ENCODE measurements at regions not wholly inside any gene's neighbourhood (a gene's known extent, or its start where the extent isn't known, plus 50 kb on each side); places are given as distances from the start of the nearest gene placed in this dataset.

- no peaks in the 10 kb centered on the region for H3K27me3 ChIP-seq (ENCODE audit: control insufficient read depth, insufficient read depth, low read length)
- DNase-seq, result no peak
- no peaks in the 10 kb centered on the region for H3K36me3 ChIP-seq (replicated peaks; ENCODE audit: control insufficient read depth, insufficient read depth, low read length)
- H3K4me3 ChIP-seq (ENCODE audit: insufficient read depth, low read depth, low read length), result no peak overlapping the region
Observed at GRCh38 chr6:166877906-166878305, 78.4 kb downstream of the RNASET2 start.

- no peak overlapping the region for H3K4me3 ChIP-seq (ENCODE audit: insufficient read depth, low read depth, low read length)
Observed at GRCh38 chr6:166877349-166877748, 79.0 kb downstream of the RNASET2 start.

GRCh38 chr6:166872531-166873009, 83.8 kb downstream of the RNASET2 start:
- peak; percentile 69 for DNase-seq
- no peaks in the 10 kb centered on the region for H3K27me3 ChIP-seq (ENCODE audit: control insufficient read depth, insufficient read depth, low read length)
- H3K36me3 ChIP-seq (replicated peaks; ENCODE audit: control insufficient read depth, insufficient read depth, low read length), result no peaks in the 10 kb centered on the region
- no peak overlapping the region for H3K4me3 ChIP-seq (ENCODE audit: insufficient read depth, low read depth, low read length)

More at GRCh38 chr6:166877349-166877748, 79.0 kb downstream of the RNASET2 start:
- no peak for DNase-seq
- H3K36me3 ChIP-seq (replicated peaks; ENCODE audit: control insufficient read depth, insufficient read depth, low read length), result no peaks in the 10 kb centered on the region
- H3K27me3 ChIP-seq (ENCODE audit: control insufficient read depth, insufficient read depth, low read length), result no peaks in the 10 kb centered on the region

GRCh38 chr6:166870602-166871208, 85.6 kb downstream of the RNASET2 start:
- Histone ChIP-seq H3K27me3 (ENCODE audit: control insufficient read depth, insufficient read depth, low read length) (no peaks in the 10 kb centered on the region), H3K36me3 (replicated peaks; ENCODE audit: control insufficient read depth, insufficient read depth, low read length) (no peaks in the 10 kb centered on the region), H3K4me3 (ENCODE audit: insufficient read depth, low read depth, low read length) (no peak overlapping the region)
- no peak for DNase-seq

GRCh38 chr6:166866839-166867637, 89.3 kb downstream of the RNASET2 start:
- no peak for DNase-seq
- Histone ChIP-seq H3K4me3 (ENCODE audit: insufficient read depth, low read depth, low read length) (no peak overlapping the region), H3K36me3 (replicated peaks; ENCODE audit: control insufficient read depth, insufficient read depth, low read length) (no peaks in the 10 kb centered on the region), H3K27me3 (ENCODE audit: control insufficient read depth, insufficient read depth, low read length) (peaks cover 9% of the 10 kb centered on the region; the same call in 1 of the 2 replicates)

- no peak overlapping the region for H3K4me3 ChIP-seq (ENCODE audit: insufficient read depth, low read depth, low read length)
- H3K27me3 ChIP-seq (ENCODE audit: control insufficient read depth, insufficient read depth, low read length), result peaks cover 15% of the 10 kb centered on the region; the same call in 1 of the 2 replicates
Observed at GRCh38 chr6:166864333-166864732, 92.0 kb downstream of the RNASET2 start.

GRCh38 chr6:166862978-166863530, 93.3 kb downstream of the RNASET2 start:
- no peak for DNase-seq
- H3K4me3 ChIP-seq (ENCODE audit: insufficient read depth, low read depth, low read length), result peak overlapping the region; percentile 59
- H3K36me3 ChIP-seq (replicated peaks; ENCODE audit: control insufficient read depth, insufficient read depth, low read length), result no peaks in the 10 kb centered on the region
- H3K27me3 ChIP-seq (ENCODE audit: control insufficient read depth, insufficient read depth, low read length), result peaks cover 15% of the 10 kb centered on the region; the same call in 1 of the 2 replicates

More at GRCh38 chr6:166864333-166864732, 92.0 kb downstream of the RNASET2 start:
- H3K36me3 ChIP-seq (replicated peaks; ENCODE audit: control insufficient read depth, insufficient read depth, low read length), result no peaks in the 10 kb centered on the region
- no peak for DNase-seq

GRCh38 chr6:166862287-166862977, 93.9 kb downstream of the RNASET2 start:
- H3K4me3 ChIP-seq (ENCODE audit: insufficient read depth, low read depth, low read length), result peak overlapping the region; percentile 59
- H3K27me3 ChIP-seq (ENCODE audit: control insufficient read depth, insufficient read depth, low read length), result peaks cover 15% of the 10 kb centered on the region; the same call in 1 of the 2 replicates
- DNase-seq, result peak; percentile 91

GRCh38 chr6:166861961-166862286, 94.4 kb downstream of the RNASET2 start:
- H3K27me3 ChIP-seq (ENCODE audit: control insufficient read depth, insufficient read depth, low read length), result peaks cover 15% of the 10 kb centered on the region; the same call in 1 of the 2 replicates
- no peak for DNase-seq
- peak overlapping the region; percentile 59 for H3K4me3 ChIP-seq (ENCODE audit: insufficient read depth, low read depth, low read length)
- no peaks in the 10 kb centered on the region for H3K36me3 ChIP-seq (replicated peaks; ENCODE audit: control insufficient read depth, insufficient read depth, low read length)

More at GRCh38 chr6:166862287-166862977, 93.9 kb downstream of the RNASET2 start:
- no peaks in the 10 kb centered on the region for H3K36me3 ChIP-seq (replicated peaks; ENCODE audit: control insufficient read depth, insufficient read depth, low read length)

GRCh38 chr6:166861304-166861703, 95.0 kb downstream of the RNASET2 start:
- Histone ChIP-seq H3K36me3 (replicated peaks; ENCODE audit: control insufficient read depth, insufficient read depth, low read length) (no peaks in the 10 kb centered on the region), H3K4me3 (ENCODE audit: insufficient read depth, low read depth, low read length) (no peak overlapping the region), H3K27me3 (ENCODE audit: control insufficient read depth, insufficient read depth, low read length) (peaks cover 15% of the 10 kb centered on the region; the same call in 1 of the 2 replicates)
- no peak for DNase-seq

GRCh38 chr6:166860392-166860791, 96.0 kb downstream of the RNASET2 start:
- Histone ChIP-seq H3K36me3 (replicated peaks; ENCODE audit: control insufficient read depth, insufficient read depth, low read length) (no peaks in the 10 kb centered on the region), H3K4me3 (ENCODE audit: insufficient read depth, low read depth, low read length) (no peak overlapping the region), H3K27me3 (ENCODE audit: control insufficient read depth, insufficient read depth, low read length) (peaks cover 15% of the 10 kb centered on the region; the same call in 1 of the 2 replicates)
- DNase-seq, result no peak

GRCh38 chr6:166855416-166855815, 100.9 kb downstream of the RNASET2 start:
- Histone ChIP-seq H3K4me3 (ENCODE audit: insufficient read depth, low read depth, low read length) (no peak overlapping the region), H3K36me3 (replicated peaks; ENCODE audit: control insufficient read depth, insufficient read depth, low read length) (no peaks in the 10 kb centered on the region), H3K27me3 (ENCODE audit: control insufficient read depth, insufficient read depth, low read length) (no peaks in the 10 kb centered on the region)
- no peak for DNase-seq

- Histone ChIP-seq H3K4me3 (ENCODE audit: insufficient read depth, low read depth, low read length) (no peak overlapping the region), H3K36me3 (replicated peaks; ENCODE audit: control insufficient read depth, insufficient read depth, low read length) (no peaks in the 10 kb centered on the region), H3K27me3 (ENCODE audit: control insufficient read depth, insufficient read depth, low read length) (no peaks in the 10 kb centered on the region)
- peak; percentile 74 for DNase-seq
Observed at GRCh38 chr6:166853371-166854325, 102.7 kb downstream of the RNASET2 start.
